Loucy (cell line): ENCODE measurements at regions not wholly inside any gene's neighbourhood (a gene's known extent, or its start where the extent isn't known, plus 50 kb on each side); places are given as distances from the start of the nearest gene placed in this dataset.

ENCODE experiments used
- CTCF ChIP-seq: fragments of 200-600 bp; sonication (generic); conservative IDR thresholded peaks from 2 replicates; pipeline ENCODE4 v1.5.1; 2014; ENCODE audit warnings: mild to moderate bottlenecking, antibody characterized with exemption, low read length
- EZH2phosphoT487 ChIP-seq: fragments of 200-600 bp; IDR thresholded peaks from 2 replicates; pipeline ENCODE4 v1.6.1; 2018; ENCODE audit warnings: antibody characterized with exemption, mild to moderate bottlenecking, moderate library complexity, borderline replicate concordance

GRCh38 chr9:110073356-110073905, 134.5 kb downstream of the C9orf152 start:
- TF ChIP-seq CTCF (no peak), EZH2phosphoT487 (no peak)
